ENCODE measurements at regions not wholly inside any gene's neighbourhood (a gene's known extent, or its start where the extent isn't known, plus 50 kb on each side); places are given as distances from the start of the nearest gene placed in this dataset.

DNA sequence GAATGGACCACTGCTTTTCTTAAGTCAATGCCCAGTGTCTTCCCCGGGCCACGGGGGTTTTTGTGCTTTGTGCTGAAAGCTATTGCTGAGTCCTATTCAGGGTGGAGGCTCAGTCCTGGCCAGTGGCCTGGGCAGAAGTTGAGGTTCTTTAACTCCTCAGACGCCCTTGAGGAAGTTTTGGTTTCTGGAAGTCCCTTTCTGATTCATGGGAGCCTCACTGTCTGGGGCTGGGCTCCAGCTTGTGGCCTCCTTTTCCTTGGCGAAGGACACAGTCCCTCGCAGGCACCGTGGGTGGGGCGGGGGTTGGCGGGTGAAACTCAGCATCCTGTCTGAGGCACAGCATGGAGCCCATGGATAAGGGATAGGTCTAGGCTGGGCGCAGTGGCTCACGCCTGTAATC, 465.2 kb upstream of the HS6ST1 start:
- Histone ChIP-seq H3K9me3 (ENCODE audit: control insufficient read depth in 4 of 4, low read length in 3 of 4) (no peaks in the 10 kb centered on the region), H3K9ac (ENCODE audit: low read depth in 1 of 2, low read length in 2 of 2) (no peak overlapping the region), H3K4me3 (ENCODE audit: low read depth in 1 of 3, low read length in 3 of 3) (no peak overlapping the region), H3K4me1 (ENCODE audit: control insufficient read depth in 4 of 4, insufficient read depth in 4 of 4, low read length in 3 of 4) (no peaks in the 10 kb centered on the region), H3K27me3 (ENCODE audit: control insufficient read depth in 4 of 4, insufficient read depth in 4 of 4, low read length in 3 of 4) (no peaks in the 10 kb centered on the region), H3K36me3 (ENCODE audit: control insufficient read depth in 4 of 4, insufficient read depth in 3 of 4, low read depth in 1 of 4, low read length in 3 of 4) (no peaks in the 10 kb centered on the region), H3K27ac (ENCODE audit: low read depth in 1 of 2, low read length in 2 of 2) (no peak overlapping the region)
- TF ChIP-seq JUND (IDR thresholded peaks at IDR 0.05), result no peak
- no peak for TF ChIP-seq HNF4A (conservative IDR thresholded peaks at IDR 0.05)
- TF ChIP-seq HNF4G (IDR thresholded peaks at IDR 0.05), result no peak
- TF ChIP-seq RAD21 (IDR thresholded peaks at IDR 0.05), result no peak
- no peak for TF ChIP-seq SP1 (IDR thresholded peaks at IDR 0.05)
- TF ChIP-seq, protein P1, sequence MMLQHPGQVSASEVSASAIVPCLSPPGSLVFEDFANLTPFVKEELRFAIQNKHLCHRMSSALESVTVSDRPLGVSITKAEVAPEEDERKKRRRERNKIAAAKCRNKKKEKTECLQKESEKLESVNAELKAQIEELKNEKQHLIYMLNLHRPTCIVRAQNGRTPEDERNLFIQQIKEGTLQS (IDR thresholded peaks at IDR 0.05), result no peak
- TF ChIP-seq FOXA1 (IDR thresholded peaks at IDR 0.05), result no peak
- TF ChIP-seq EGR1 (IDR thresholded peaks at IDR 0.05; ENCODE audit: low read depth in 2 of 2), result no peak
- TF ChIP-seq NR2F2 (IDR thresholded peaks at IDR 0.05), result no peak
- TF ChIP-seq RXRA (IDR thresholded peaks at IDR 0.05), result no peak
- TF ChIP-seq GABPA (IDR thresholded peaks at IDR 0.05 in 1 of 2, conservative IDR thresholded peaks at IDR 0.05 in 1 of 2), result no peak
- WGBS, result 81% methylated on average over 10 of the region's 10 CpGs
- peak; percentile 10 for DNase-seq (ENCODE audit: low spot score)

DNA sequence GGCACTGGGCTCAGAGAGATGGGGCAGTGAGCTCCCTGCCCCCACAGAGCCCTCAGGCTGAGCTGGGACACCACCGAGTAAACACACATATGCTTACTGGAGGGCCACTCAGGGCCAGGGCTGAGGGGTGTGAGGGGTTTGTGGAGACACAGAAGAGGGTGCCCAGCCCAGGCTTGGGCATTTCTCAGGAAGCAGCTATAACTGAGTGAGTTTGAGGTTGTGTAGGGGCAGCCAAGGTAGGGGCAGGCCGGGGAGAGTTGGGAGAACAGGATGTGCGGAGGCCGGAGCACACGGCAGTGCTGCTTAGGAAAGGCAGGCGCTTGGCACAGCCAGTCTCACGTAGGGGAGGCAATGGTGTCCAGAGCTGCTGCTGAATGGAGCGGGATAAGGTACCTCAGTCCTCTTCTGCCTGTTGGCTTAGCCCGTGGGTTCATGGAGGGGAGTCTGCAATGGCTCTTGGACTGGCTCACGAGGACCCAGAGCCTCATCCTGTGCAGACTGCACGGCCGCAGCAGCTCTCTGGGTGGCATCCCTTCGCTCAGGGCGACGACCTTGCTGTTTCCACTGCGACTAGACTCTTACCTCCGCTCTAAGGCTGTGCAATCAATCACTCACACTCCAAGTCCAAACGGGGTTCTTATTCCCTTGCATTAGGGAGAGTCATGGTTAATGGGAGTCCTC, 466.1 kb upstream of the HS6ST1 start:
- Histone ChIP-seq H3K27ac (ENCODE audit: low read depth in 1 of 2, low read length in 2 of 2) (no peak overlapping the region), H3K4me3 (ENCODE audit: low read depth in 1 of 3, low read length in 3 of 3) (no peak overlapping the region), H3K4me1 (ENCODE audit: control insufficient read depth in 4 of 4, insufficient read depth in 4 of 4, low read length in 3 of 4) (no peaks in the 10 kb centered on the region), H3K9me3 (ENCODE audit: control insufficient read depth in 4 of 4, low read length in 3 of 4) (no peaks in the 10 kb centered on the region), H3K36me3 (ENCODE audit: control insufficient read depth in 4 of 4, insufficient read depth in 3 of 4, low read depth in 1 of 4, low read length in 3 of 4) (no peaks in the 10 kb centered on the region), H3K27me3 (ENCODE audit: control insufficient read depth in 4 of 4, insufficient read depth in 4 of 4, low read length in 3 of 4) (no peaks in the 10 kb centered on the region), H3K9ac (ENCODE audit: low read depth in 1 of 2, low read length in 2 of 2) (no peak overlapping the region)
- DNase-seq (ENCODE audit: low spot score), result peak; percentile 4
- WGBS, result 74% methylated on average over 18 of the region's 18 CpGs
- TF ChIP-seq YY1 (IDR thresholded peaks at IDR 0.05), result no peak
- TF ChIP-seq, protein P2, sequence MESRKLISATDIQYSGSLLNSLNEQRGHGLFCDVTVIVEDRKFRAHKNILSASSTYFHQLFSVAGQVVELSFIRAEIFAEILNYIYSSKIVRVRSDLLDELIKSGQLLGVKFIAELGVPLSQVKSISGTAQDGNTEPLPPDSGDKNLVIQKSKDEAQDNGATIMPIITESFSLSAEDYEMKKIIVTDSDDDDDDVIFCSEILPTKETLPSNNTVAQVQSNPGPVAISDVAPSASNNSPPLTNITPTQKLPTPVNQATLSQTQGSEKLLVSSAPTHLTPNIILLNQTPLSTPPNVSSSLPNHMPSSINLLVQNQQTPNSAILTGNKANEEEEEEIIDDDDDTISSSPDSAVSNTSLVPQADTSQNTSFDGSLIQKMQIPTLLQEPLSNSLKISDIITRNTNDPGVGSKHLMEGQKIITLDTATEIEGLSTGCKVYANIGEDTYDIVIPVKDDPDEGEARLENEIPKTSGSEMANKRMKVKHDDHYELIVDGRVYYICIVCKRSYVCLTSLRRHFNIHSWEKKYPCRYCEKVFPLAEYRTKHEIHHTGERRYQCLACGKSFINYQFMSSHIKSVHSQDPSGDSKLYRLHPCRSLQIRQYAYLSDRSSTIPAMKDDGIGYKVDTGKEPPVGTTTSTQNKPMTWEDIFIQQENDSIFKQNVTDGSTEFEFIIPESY (IDR thresholded peaks at IDR 0.05), result no peak
- TF ChIP-seq, protein P3, sequence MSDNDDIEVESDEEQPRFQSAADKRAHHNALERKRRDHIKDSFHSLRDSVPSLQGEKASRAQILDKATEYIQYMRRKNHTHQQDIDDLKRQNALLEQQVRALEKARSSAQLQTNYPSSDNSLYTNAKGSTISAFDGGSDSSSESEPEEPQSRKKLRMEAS (IDR thresholded peaks at IDR 0.05), result no peak
- TF ChIP-seq SP1 (IDR thresholded peaks at IDR 0.05), result no peak
- TF ChIP-seq GABPA (IDR thresholded peaks at IDR 0.05 in 1 of 2, conservative IDR thresholded peaks at IDR 0.05 in 1 of 2), result no peak

DNA sequence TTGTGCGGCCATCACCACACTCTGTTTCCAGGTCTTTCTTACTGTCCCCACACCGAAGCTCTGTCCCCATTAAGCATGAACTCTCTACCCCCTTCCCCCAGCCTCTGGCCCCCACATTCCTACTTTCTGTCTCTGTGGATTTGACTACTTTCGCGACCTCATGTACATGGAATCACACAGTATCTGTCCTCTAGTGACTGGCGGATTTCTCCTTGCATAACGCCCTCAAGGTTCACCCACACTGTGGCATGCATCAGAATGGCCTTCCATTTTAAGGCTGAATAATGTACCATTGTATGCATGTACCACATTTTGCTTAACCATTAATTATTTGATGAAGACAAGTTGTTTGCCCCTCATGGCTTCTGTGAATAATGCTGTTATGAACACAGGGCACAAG, 467.6 kb upstream of the HS6ST1 start:
- no peaks in the 10 kb centered on the region for H3K4me1 ChIP-seq (ENCODE audit: control insufficient read depth in 4 of 4, insufficient read depth in 4 of 4, low read length in 3 of 4)
- no peaks in the 10 kb centered on the region for H3K36me3 ChIP-seq (ENCODE audit: control insufficient read depth in 4 of 4, insufficient read depth in 3 of 4, low read depth in 1 of 4, low read length in 3 of 4)
- no peaks in the 10 kb centered on the region for H3K27me3 ChIP-seq (ENCODE audit: control insufficient read depth in 4 of 4, insufficient read depth in 4 of 4, low read length in 3 of 4)
- no peak overlapping the region for H3K27ac ChIP-seq (ENCODE audit: low read depth in 1 of 2, low read length in 2 of 2)
- TF ChIP-seq, protein P3 (IDR thresholded peaks at IDR 0.05), result no peak
- no peak for TF ChIP-seq EGR1 (IDR thresholded peaks at IDR 0.05; ENCODE audit: low read depth in 2 of 2)
- no peak for TF ChIP-seq SP1 (IDR thresholded peaks at IDR 0.05)
- no peak for TF ChIP-seq FOXA2 (IDR thresholded peaks at IDR 0.05)
- no peak for TF ChIP-seq RAD21 (IDR thresholded peaks at IDR 0.05)
- WGBS, result 87% methylated on average over 6 of the region's 6 CpGs
- no peak for DNase-seq (ENCODE audit: low spot score)
- no peak overlapping the region for H3K9ac ChIP-seq (ENCODE audit: low read depth in 1 of 2, low read length in 2 of 2)
- no peaks in the 10 kb centered on the region for H3K9me3 ChIP-seq (ENCODE audit: control insufficient read depth in 4 of 4, low read length in 3 of 4)
- no peak overlapping the region for H3K4me3 ChIP-seq (ENCODE audit: low read depth in 1 of 3, low read length in 3 of 3)

Data from liver (tissue), 7 donors.